GM23338 (cell line): ENCODE measurements at regions not wholly inside any gene's neighbourhood (a gene's known extent, or its start where the extent isn't known, plus 50 kb on each side); places are given as distances from the start of the nearest gene placed in this dataset.

Experiments used
- ATAC-seq: fragments of 200-7000 bp; cut with Tn5 transposase; 3 replicates; pipeline ENCODE4 v1.9.1; 2020
- DNase-seq: peaks from one replicate; pipeline ENCODE4 v3.0.0-alpha.2; 2015; ENCODE audit warnings: low spot score
- H2AFZ ChIP-seq: fragments of 200-600 bp; sonication (generic); 2 replicates; pipeline ENCODE4 v1.8.0; 2016; ENCODE audit warnings: antibody characterized with exemption, mild to moderate bottlenecking, moderate library complexity
- H3F3A ChIP-seq: fragments of 200-600 bp; sonication (generic); replicated peaks from 2 replicates; pipeline ENCODE4 v1.8.0; 2017; ENCODE audit warnings: antibody characterized with exemption, mixed run types, low read depth
- H3K27ac ChIP-seq: fragments of 200-600 bp; sonication (generic); 2 replicates; pipeline ENCODE4 v1.6.1; 2016; ENCODE audit warnings: low read depth
- H3K27me3 ChIP-seq: fragments of 200-600 bp; sonication (generic); 2 replicates; pipeline ENCODE4 v1.8.0; 2016; ENCODE audit warnings: mild to moderate bottlenecking, mixed run types, moderate library complexity; ENCODE audit not compliant: insufficient read depth
- H3K36me3 ChIP-seq: fragments of 200-600 bp; sonication (generic); 2 replicates; pipeline ENCODE4 v1.8.0; 2016; ENCODE audit warnings: mild to moderate bottlenecking; ENCODE audit not compliant: insufficient read depth
- H3K4me1 ChIP-seq: fragments of 200-600 bp; sonication (generic); 2 replicates; pipeline ENCODE4 v1.8.0; 2016; ENCODE audit warnings: mild to moderate bottlenecking, moderate library complexity; ENCODE audit not compliant: insufficient read depth
- H3K4me2 ChIP-seq: fragments of 200-600 bp; sonication (generic); 2 replicates; pipeline ENCODE4 v1.7.1; 2017; ENCODE audit warnings: mixed run types
- H3K4me3 ChIP-seq: fragments of 200-600 bp; sonication (generic); 2 replicates; pipeline ENCODE4 v1.6.1; 2016; ENCODE audit warnings: mixed run types
- H3K79me2 ChIP-seq: fragments of 200-600 bp; sonication (generic); replicated peaks from 2 replicates; pipeline ENCODE4 v1.8.0; 2017; ENCODE audit warnings: mild to moderate bottlenecking; ENCODE audit not compliant: insufficient read depth
- H3K9me2 ChIP-seq: fragments of 200-600 bp; sonication (generic); 2 replicates; pipeline ENCODE4 v1.8.0; 2017; ENCODE audit not compliant: insufficient read depth
- H4K20me1 ChIP-seq: fragments of 200-600 bp; sonication (generic); replicated peaks from 2 replicates; pipeline ENCODE4 v1.8.0; 2017; ENCODE audit warnings: mild to moderate bottlenecking; ENCODE audit not compliant: insufficient read depth
- H3K27ac Mint-ChIP-seq: 2 replicates; pipeline ENCODE4 v1.8.0; 2020; ENCODE audit warnings: inconsistent platforms, mild to moderate bottlenecking, moderate library complexity, mixed read lengths
- H3K27me3 Mint-ChIP-seq: 3 replicates; pipeline ENCODE4 v1.8.0; 2022; ENCODE audit warnings: low read depth, mild to moderate bottlenecking, moderate library complexity, mixed read lengths, inconsistent platforms; ENCODE audit not compliant: insufficient read depth, poor library complexity
- H3K36me3 Mint-ChIP-seq: 3 replicates; pipeline ENCODE4 v1.8.0; 2021; ENCODE audit warnings: low read depth, mild to moderate bottlenecking, inconsistent platforms, moderate library complexity, mixed read lengths
- H3K4me1 Mint-ChIP-seq: 3 replicates; pipeline ENCODE4 v1.8.0; 2020; ENCODE audit warnings: mild to moderate bottlenecking, inconsistent platforms, mixed read lengths
- H3K4me3 Mint-ChIP-seq: 3 replicates; pipeline ENCODE4 v1.8.0; 2021; ENCODE audit warnings: moderate library complexity, mild to moderate bottlenecking, inconsistent platforms, mixed read lengths
- H3K9me3 Mint-ChIP-seq: 3 replicates; pipeline ENCODE4 v1.8.0; 2020; ENCODE audit warnings: moderate library complexity, mild to moderate bottlenecking, inconsistent platforms, mixed read lengths
- CTCF ChIP-seq, 2 experiments: fragments of 200-600 bp in 1 of 2; sonication (generic) in 1 of 2; conservative IDR thresholded peaks; 2 replicates each; pipeline versions ENCODE4 v1.5.1 to v1.6.1; 2016 to 2017; ENCODE audit warnings: antibody characterized with exemption in 2 of 2, low read depth in 2 of 2, mild to moderate bottlenecking in 2 of 2, moderate library complexity in 1 of 2
- ETS1 ChIP-seq: IDR thresholded peaks from 2 replicates; pipeline ENCODE4 v1.6.1; 2016; ENCODE audit warnings: antibody characterized with exemption
- NANOG ChIP-seq: IDR thresholded peaks from 2 replicates; pipeline ENCODE4 v1.6.1; 2016; ENCODE audit warnings: antibody characterized with exemption, borderline replicate concordance
- POLR2AphosphoS5 ChIP-seq: IDR thresholded peaks from 2 replicates; pipeline ENCODE4 v1.6.1; 2016; ENCODE audit warnings: antibody characterized with exemption, low read depth
- ZNF331 ChIP-seq: fragments of 250-450 bp; sonication (Bioruptor Pico); IDR thresholded peaks from 2 replicates; pipeline ENCODE4 v1.5.0; 2020; ENCODE audit warnings: low read depth, mild to moderate bottlenecking, moderate library complexity
- ZNF462 ChIP-seq: fragments of 250-450 bp; sonication (Bioruptor Pico); IDR thresholded peaks from 2 replicates; pipeline ENCODE4 v1.5.0; 2020; ENCODE audit warnings: mild to moderate bottlenecking, moderate library complexity

- no peaks in the 10 kb centered on the region for H3K36me3 ChIP-seq
- ATAC-seq (no peak), DNase-seq (no peak)
- peak overlapping the region; percentile 38; the same call in 1 of the 2 replicates for H2AFZ ChIP-seq
- no peak for TF ChIP-seq ZNF331 (CRISPR knock-in tag)
- TF ChIP-seq CTCF (conservative IDR thresholded peaks at IDR 0.05; ENCODE audit: low read depth in 2 of 2), result no peak
- Mint-ChIP-seq H3K36me3 (no peaks in the 10 kb centered on the region), H3K4me3 (no peak overlapping the region), H3K27ac (no peak overlapping the region), H3K4me1 (peaks cover 13% of the 10 kb centered on the region), H3K27me3 (peaks cover 4% of the 10 kb centered on the region), H3K9me3 (no peaks in the 10 kb centered on the region; the same call in 2 of the 3 replicates)
- H3K9me2 ChIP-seq, result no peaks in the 10 kb centered on the region
- H3K79me2 ChIP-seq, result no peaks in the 10 kb centered on the region
- H4K20me1 ChIP-seq, result no peaks in the 10 kb centered on the region
- no peak overlapping the region for H3K4me2 ChIP-seq
- no peak overlapping the region for H3K27ac ChIP-seq
- no peak overlapping the region for H3K4me3 ChIP-seq
- no peaks in the 10 kb centered on the region for H3K4me1 ChIP-seq
- H3K27me3 ChIP-seq, result no peaks in the 10 kb centered on the region
- no peaks in the 10 kb centered on the region for H3F3A ChIP-seq
Observed at GRCh38 chrX:39755143-39756032, 342.4 kb downstream of the BCOR start.

- peaks cover 13% of the 10 kb centered on the region for H3K4me1 Mint-ChIP-seq
- Histone ChIP-seq H3K27ac (no peak overlapping the region), H3F3A (no peaks in the 10 kb centered on the region), H3K79me2 (no peaks in the 10 kb centered on the region), H3K9me2 (no peaks in the 10 kb centered on the region), H3K4me2 (no peak overlapping the region), H3K4me3 (no peak overlapping the region), H3K4me1 (no peaks in the 10 kb centered on the region), H3K27me3 (no peaks in the 10 kb centered on the region), H4K20me1 (no peaks in the 10 kb centered on the region), H2AFZ (no peak overlapping the region), H3K36me3 (no peaks in the 10 kb centered on the region)
- no peaks in the 10 kb centered on the region for H3K36me3 Mint-ChIP-seq
- H3K27me3 Mint-ChIP-seq, result peaks cover 4% of the 10 kb centered on the region
- ATAC-seq, result no peak
- TF ChIP-seq ZNF462 (CRISPR knock-in tag), result no peak
- no peak for TF ChIP-seq POLR2AphosphoS5
- TF ChIP-seq ETS1, result no peak
- no peak for TF ChIP-seq ZNF331 (CRISPR knock-in tag)
- no peak for TF ChIP-seq NANOG
- H3K4me3 Mint-ChIP-seq, result no peak overlapping the region
- DNase-seq, result no peak
- H3K9me3 Mint-ChIP-seq, result no peaks in the 10 kb centered on the region; the same call in 2 of the 3 replicates
- no peak overlapping the region for H3K27ac Mint-ChIP-seq
Observed at GRCh38 chrX:39756086-39756883, 341.5 kb downstream of the BCOR start.
